NCI-H82 (cell line): ENCODE measurements at regions not wholly inside any gene's neighbourhood (a gene's known extent, or its start where the extent isn't known, plus 50 kb on each side); places are given as distances from the start of the nearest gene placed in this dataset.
A peak's percentile ranks its signal among the peaks of the same experiment; 100 is the strongest.

Experiments used
- DNase-seq: peaks from one replicate; lab custom pipeline; 2025; lab: John Stamatoyannopoulos, UW

DNA sequence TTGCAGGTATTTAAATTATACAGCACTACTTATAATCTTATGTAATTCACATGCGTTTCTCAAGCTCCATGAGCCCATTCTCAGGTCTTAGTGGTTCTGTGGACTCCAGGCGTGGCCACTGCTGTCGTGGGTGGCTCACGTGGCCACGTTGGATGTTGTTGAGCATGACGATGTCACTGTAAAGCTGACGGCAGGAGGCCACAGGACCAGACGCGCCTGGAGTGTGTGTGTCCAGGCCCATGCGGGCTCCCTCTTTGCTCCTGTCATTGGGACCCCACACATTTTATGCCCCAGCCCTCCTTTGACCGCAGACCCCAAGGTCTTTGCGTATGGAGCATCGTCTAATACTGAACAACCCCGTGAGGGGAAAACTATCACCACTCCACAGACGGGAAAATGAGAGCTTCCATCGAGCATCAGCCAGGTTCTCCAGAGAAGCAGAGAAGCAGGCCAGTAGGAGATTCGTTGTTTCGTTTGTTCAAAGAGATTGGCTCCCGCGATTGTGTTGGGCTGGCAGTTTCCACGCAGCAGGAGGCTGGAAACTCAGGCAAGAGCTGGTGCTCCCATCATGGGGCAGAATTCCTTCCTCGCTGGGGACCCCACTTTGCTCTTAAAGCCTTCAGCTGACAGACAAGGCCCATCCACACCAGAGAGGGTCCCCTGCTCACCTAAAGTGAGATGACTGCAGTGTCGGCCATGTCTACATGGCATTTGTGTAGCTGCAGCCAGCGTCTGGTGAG, 129.3 kb upstream of the SPACA7 start:
- no peak for DNase-seq

DNA sequence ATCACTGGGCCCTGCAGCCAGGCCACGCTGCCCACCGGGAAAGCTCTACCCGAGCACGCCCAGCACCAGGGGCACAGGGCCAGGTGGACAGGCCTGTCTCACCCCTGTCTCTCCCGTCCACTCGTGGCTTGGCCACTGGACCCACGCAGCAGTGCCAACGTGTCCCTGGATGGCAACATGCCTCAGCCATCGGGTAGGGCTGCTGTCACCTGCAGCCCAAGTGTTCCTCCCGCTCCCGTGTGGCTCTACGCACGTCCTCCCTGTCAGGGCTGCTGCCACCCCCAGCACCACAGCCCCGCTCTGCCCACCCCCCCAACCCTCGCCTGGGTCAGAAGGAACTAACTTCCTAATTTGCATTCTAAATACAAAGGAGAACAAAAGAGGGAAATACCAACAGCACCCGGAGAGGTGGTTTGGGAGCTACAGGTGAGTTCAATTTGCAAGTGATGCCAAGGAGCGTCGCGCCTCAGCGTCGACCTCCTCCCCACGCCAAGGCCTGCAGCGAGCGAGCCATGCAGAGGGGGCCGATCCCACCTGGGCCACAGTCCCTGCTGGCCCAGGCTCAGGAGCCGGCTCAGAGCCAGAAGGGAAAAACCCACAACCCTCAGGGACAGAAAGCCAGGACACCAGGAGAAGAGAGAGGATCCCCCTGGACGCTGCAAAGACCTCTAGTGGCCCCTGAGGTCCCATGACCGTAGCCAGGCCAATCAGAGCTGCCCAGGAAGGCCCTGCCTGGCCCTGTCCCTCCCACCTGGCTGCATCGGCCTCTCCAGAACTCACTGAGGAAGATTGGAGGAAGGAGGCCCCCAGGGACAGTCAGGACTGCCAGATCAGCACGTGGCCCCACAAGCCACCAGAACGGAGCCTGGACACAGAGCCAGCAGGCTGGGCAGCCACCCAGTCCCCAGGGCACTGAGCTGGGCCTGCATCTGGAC, 128.4 kb upstream of the SPACA7 start:
- DNase-seq: no peak

DNA sequence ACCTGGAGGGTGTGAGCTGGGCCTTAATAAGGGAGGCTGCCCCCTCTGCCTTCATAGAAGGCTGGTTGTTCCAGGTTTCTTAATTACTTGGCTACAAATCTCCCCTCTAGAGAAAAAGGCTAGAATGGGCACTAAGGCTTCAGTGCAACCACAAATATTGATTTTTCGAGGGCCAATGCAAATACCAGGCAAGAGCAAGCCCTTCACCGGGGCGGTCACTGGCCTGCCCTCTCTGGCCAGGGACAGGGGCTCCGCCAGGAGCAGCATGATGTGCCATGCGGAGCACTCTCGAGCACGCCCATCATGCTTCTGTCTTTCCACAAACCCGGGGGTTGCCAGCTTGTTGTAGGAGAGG, 127.8 kb upstream of the SPACA7 start:
- no peak for DNase-seq

DNA sequence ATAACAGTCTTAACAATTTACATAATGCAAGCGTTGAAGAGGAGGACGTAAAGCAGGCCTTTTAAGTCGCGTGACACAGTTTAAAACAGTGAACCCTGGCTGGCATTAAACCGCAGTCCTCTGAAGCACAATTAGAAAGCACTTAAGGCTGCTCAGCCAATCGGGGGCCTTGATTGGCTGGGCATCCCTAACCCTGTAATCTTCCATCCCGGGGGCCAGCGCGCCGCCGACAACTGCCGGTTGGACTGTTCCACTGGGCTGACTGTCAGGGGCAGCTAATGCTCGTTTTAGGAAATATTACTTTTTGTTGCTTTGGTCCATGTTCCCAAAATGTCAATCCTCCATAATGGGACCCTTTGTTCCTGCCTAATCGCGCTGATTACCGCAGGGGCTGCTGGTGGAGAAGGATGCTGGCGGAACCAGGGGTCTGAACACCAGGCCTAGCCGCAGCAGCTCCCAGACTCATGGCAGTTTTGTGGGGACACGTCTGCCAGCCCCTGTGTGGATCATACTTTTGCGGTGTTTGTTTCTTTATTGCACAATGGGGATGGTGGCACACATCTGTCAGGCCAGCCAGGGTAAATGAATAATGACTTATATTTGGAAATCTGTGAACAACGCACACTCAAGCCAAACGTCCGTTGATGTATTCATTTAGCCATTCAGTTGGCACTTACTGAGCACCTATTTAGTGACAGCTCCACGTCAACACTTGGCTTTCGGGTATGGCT, 127.1 kb upstream of the SPACA7 start:
- peak; percentile 34 for DNase-seq

DNA sequence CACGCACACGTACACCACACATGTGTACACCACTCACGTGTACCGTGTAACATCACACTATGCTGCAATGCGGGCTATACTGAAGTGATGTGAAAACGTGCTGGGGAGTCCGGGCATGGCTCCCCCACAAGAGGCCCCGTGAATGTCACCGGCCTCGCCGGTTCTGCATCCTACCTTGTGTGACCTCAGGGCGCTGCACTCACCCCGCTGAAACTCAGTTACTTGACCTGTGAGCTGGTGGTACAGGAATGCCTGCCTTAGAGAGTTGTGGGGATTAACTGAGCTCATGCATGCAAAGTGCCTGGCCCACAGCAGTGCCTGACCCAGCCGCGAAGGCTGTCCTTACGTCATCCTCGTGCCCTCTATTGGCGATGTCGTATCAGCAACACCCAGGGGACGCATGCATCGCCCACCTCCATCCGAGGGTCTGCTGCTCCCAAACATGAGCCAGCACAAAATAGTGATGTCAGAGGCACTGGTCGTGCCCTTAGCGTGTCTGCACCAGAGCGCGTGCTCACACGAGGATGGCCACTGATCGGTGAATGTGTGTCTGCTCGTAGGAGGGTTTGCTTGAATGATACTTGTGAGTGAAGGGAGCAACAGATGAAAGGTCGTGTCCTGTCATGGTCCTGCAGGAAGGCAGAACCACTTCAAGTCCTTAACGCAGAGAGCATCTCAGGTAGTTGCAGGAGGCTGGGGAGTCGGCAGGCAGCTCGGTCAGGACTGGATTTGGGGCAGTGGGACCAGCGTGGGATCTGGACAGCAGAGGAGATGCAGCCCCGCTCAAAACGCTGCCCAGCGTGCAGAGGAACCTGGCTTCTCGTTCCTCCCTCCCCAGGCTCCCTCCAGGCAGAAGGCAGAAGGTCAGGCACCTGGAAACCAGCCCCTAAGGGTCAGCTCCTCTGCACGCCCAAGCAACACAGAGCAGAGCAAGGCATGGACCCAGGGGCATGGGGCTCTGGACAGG, 126.2 kb upstream of the SPACA7 start:
- no peak for DNase-seq

DNA sequence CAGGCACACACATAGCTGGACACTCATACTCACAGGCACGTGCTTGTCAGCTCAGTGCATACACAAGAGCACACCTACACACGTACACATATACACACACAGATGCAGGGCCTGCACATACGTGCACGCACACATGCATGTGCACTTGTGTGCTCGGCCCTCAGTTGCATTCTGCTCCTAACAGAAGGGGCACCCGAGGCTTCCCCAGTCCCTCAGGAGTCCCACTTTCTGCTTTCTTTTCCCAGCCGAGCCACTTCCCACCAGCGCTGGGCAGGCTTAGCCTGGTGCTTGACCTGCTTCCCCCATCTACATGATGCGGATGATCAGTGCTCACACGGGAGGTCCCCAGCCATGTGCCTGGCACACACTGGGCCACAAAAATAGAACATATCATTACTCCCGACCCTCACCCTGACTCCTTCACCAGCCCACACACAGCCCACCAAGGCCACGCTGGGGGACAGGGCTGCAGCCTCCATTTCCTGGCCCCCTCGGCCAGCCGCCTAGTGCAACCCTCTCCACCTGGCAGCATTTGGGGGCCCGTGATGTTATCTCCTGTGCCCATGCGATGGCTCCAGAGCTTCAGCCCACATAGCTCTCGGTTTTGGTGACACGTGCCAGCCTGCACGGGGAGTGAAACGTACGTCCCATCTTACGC, 125.2 kb upstream of the SPACA7 start:
- no peak for DNase-seq

DNA sequence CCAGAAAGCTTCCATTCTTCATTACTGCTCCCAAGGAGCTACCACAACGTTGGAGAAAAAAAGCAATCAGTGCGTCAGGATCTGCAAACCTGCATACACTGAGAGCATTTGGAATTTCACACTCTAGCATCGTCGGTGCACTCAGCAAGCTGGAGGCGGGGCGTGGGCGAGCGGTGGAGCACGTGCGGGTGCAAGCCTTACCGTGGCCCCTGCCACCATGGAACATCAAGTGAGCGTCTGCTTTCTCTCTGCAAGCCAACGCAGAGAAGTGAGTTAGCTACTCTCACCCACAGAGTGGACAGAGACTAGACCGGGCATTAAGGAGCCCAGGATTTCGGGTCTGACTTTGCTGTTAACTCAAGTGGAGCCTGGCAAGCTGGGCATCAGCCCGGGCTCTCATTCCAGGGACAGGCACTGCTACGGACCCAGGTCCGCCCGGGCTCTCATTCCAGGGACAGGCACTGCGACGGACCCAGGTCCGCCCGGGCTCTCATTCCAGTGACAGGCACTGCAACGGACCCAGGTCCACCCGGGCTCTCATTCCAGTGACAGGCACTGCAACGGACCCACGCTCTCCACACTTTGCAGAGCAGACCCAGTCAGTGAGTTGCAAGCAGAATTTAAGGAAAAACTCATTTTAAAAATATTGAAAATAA, 124.1 kb upstream of the SPACA7 start:
- no peak for DNase-seq

DNA sequence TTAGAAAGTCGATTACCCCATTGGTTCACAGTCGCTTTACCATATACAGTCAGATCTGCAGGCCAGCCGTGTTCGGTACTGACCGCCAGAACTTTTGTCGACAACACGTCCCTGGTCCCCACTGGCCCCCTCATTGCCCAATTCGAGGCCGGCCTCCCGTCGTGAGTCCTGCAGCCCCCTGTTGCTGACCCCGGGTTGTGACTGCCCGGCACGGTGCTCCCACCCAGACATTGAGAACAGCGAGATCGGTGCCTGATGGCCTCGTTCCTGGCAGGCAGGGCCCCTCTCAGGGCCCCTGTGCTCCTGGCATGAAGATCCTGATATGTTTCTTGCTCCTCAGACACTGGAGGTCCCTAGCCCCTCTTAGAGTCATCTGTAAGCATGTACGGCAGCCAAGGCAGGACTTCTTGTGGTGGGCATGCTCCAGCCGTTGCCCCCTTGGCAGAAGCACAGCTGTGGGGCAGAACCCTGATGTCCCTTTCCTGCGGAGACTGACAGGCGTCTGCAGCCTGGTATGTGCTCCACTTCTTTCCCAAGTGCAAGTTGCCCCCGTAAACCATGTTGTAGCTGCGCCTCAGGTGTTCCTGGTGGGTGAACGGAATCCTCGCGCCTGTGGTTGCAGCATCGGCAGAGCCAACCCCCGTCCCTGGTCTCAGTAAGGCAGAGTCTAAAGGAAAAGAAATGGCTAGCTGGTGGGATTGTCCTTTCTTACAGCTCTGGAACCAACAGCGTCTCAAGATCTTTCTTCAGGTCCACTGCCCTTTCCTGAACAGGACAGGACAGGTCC, 123.2 kb upstream of the SPACA7 start:
- DNase-seq: no peak

DNA sequence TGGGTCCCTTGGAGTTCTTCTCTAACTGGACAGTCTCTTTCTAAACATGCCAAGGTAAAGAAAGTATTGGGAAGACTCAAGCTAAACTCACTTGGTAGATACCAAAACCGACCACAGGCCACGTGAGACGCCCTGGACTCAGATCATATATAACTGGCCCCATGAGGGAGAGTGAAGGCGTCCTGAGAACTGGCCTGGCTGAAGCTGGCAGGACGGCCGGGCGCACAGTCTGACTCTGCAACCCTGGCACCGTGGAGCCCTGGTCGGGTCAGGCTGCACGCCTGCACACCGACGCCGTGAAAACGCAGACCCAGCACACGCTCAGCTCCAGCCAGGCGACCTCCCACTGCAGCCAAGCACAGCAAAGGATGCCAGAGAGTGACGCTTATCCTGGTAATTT, 122.5 kb upstream of the SPACA7 start:
- no peak for DNase-seq

DNA sequence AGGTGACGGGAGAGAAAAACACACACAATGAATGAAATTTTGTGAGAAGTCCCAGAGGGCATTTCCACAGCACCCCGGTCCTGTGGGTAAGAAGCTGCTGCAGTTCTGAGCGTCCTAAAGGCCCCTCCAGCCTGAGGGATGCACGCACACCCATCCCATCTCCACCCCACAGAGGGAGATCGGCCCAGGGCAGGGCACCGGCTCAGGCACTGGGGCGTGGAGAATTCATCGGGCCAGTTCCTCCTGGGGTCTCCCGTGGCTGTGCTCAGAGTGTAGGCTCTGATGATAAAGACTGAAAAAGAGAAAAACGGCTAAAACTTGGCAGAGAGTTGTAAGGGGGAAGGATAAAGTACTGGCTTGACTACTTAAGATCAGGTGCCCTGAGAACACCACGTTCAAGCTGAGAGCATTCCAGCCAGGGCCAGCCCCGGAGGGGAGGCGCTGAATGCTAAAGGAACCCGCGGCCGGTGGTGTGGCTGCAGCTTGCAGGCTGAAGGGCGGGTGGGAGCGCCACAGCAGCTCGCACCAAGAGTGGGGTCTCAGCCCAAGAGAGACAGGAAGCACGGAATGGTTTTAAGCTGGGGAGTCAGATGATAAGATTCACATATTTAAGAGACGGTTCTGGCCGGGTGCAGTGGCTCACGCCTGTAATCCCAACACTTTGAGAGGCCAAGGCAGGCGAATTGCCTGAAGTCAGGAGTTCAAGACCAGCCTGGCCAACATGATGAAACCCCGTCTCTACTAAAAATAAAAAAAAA, 121.9 kb upstream of the SPACA7 start:
- DNase-seq: no peak

DNA sequence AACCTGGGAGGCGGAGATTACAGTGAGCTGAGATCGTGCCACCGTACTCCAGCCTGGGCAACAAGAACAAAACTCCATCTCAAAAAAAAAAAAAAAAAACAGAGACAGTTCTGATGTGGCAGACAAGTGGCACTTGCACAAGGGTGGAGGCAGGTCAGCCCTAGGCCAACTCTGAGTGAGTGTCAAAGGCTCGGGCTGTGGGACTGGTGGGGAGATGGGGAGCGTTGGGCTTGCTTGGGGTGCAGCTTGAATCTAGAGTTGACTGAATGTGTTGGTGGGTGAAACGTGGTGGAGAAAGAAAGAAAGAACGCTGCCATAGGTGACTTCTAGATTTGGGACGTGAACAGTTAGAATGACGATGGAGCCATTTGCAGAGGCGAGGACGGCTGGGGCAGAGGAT, 121.3 kb upstream of the SPACA7 start:
- no peak for DNase-seq

DNA sequence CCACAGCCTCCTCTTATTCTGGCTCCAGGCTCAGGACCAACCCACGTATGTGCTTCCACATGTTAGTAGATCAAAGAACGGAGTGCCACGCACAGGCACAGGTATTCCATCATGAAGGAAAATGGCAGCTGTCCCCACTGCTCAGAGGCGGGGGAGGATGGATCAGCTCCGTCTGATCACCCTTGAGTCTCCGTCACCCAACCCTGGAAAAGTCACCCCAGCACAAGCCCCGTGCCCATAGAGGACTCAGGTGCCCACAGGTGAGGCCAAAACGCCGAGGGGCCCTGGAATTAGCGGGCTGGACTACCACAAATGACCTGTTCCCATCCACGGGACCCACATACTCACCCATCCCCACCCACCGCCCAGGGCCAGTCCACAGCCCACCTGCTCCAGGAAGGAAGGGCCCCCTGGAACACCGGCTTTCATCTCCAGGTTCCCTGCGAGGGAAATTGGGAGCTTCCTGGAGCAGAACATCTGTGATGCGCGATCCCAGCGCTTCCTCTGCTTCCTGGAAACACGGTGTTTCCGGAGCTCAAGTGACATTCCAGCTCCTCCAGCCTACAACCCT, 120.5 kb upstream of the SPACA7 start:
- DNase-seq: no peak

DNA sequence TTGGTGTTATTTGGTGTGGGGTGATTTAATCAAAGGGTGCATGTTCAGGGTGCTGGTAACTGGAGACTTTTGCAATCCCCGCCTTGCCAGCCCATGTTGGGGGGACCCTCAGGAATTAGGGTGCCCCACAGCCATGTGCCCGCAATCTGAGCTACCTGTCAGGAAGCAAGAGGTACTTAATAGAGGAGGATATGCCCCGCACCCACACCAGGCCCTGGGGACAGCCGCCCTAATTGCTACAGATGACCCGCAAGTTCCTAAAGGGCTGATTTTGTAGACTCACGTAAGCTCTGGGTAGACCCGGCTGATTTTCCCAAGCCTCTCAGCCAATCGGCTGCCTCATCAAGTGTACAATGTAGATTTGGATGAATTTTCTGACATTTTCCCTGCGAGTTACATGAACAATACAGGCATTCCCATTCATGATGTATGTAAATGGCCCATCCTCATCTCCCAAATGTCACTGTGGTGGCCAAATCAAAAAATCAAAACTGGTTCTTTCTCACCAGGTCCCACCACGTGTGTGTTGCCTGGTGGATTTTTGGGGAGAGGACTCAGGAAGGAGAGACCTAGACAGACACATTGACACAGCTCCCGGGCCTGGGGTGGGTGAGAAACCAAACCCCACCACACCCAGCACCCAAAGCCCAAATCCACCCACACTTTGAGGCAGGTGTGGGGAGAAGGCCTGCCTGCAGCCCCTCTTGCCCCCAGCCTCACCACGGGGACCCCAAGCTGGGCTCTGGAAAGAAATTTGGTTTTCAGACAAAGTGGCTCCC, 119.2 kb upstream of the SPACA7 start:
- no peak for DNase-seq

DNA sequence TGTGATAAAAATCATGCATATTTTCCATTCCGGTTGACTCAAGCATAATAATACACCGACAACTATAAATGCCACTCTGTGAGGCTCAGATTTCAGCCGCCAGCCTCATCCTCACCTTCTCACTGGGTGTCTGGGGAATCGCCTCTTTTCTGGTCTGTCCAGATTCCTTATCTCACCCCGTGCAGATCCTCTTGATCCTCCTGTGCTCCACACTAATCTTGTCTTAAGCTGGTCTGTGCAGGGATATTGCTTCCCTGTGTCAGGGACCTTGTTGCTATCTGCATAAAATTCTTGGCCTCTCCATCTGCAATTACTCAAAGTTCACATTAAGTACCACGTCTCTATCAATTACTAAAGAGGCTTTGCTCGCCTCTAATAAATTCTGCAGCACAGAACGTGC, 116.6 kb upstream of the SPACA7 start:
- DNase-seq: peak; percentile 31

DNA sequence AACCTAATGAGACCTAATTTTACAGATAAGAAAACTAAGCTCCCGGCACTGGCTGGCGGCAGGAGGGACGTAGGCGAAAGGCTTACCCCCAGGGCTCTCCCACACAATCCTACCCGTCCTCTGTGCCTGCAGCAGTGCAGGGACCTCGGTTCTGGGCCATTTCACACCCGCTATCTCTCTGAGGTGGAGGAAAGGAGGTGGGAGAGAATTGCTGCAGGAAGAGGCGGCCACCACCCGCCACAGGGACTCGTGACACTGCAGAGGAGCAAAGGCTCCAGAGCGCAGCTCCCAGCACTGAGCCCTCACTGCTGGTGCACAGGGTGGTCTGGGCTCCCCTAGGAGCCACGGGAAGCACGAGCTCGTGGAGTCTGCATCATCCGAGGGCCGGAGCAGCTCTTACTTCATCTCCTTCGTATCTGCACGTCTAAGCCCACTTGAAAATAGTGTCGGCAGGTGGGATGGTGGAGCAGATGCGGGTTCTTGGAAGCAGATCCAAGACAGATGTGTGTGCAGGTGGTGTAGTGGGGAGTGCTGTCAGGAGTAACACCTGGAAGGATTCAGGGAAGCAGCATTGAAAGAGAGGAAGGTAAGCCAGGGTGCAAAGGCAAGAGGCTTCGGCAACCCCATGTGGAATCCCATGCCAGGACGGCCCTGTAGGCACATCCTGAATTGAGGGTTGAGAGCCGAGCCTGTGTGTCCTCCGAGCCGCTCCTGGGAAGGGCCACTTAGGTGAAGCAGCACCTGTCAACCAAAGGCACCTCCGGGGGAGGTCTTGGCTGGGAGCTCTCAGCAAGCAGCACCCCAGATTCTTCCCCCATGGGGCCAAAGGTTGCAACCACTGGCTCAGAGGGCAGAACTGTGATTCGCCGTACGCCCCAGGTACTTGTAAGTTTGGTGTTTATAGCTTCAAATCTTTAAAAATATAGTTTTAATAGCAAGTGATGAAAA, 115.8 kb upstream of the SPACA7 start:
- no peak for DNase-seq

DNA sequence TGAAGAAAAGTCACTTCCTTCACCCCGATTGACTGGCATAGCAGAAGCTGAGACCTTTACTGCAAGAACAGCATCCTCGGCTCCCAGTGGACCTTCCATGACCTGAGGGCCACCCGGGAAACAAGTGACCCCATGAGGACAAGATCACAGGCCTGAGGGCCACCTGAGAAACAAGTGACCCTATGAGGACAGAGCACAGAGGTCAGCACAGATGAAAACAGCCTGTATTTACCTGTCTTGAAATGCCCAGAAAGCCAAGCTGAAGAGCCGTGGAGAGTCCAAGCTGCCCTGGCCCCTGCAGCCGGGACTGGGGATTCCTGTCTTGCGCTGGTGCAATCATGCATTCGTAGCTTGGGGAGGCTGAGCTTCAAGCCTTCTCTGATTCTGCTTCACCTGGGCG, 114.2 kb upstream of the SPACA7 start:
- DNase-seq: no peak

DNA sequence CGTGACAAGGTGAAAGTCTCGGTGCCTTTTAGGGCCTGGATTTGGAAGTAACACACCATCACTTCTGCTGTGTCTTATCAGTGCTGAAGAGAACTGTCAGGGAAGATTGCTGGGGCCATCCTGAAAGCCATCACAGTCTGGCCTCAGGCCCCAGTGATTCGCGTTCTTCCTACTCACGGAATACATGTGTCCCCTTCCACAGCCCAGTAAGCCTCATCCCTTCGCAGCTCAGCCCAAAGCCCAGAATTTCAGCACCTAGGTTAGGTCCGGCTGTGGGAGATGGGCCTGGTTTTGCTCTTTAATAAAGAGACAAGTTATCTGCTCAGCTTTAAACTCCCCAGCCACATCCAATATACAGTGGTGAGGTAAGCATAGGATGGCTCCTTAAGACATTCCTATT, 113.0 kb upstream of the SPACA7 start:
- DNase-seq: no peak
